CD4-positive, alpha-beta T cell treated with Interleukin-2 at 100 ng/mL for 4 hours (primary cell): ENCODE measurements at regions not wholly inside any gene's neighbourhood (a gene's known extent, or its start where the extent isn't known, plus 50 kb on each side); places are given as distances from the start of the nearest gene placed in this dataset.
"Not testable (repeated sequence)": the region's sequence is repeated elsewhere in the genome, so short reads cannot be mapped to it uniquely, and the experiment has no call there.

Experiments
- DNase-seq: peaks from one replicate; pipeline ENCODE4 v3.0.0-alpha.2; 2020; ENCODE audit warnings: low spot score

GRCh38 chr1:213417225-213417820 lies 366.3 kb downstream of the RPS6KC1 start:
- no peak for DNase-seq

- no peak for DNase-seq
Measured at GRCh38 chr1:213417846-213418245, 366.8 kb downstream of the RPS6KC1 start.

- no peak for DNase-seq
Measured at GRCh38 chr1:213418268-213419071, 367.4 kb downstream of the RPS6KC1 start.

GRCh38 chr1:213419401-213420030 lies 368.5 kb downstream of the RPS6KC1 start:
- no peak for DNase-seq

- DNase-seq, result not testable (repeated sequence)
Measured at GRCh38 chr1:213421178-213421577, 370.1 kb downstream of the RPS6KC1 start.

- no peak for DNase-seq
Measured at GRCh38 chr1:213423041-213423440, 372.0 kb downstream of the RPS6KC1 start.

- no peak for DNase-seq
Measured at GRCh38 chr1:213423605-213424004, 372.6 kb downstream of the RPS6KC1 start.

- no peak for DNase-seq
Measured at GRCh38 chr1:213425376-213426030, 374.5 kb downstream of the RPS6KC1 start.

- no peak for DNase-seq
Measured at GRCh38 chr1:213429642-213430041, 378.6 kb downstream of the RPS6KC1 start.

- DNase-seq, result no peak
Measured at GRCh38 chr1:213435715-213436114, 384.7 kb downstream of the RPS6KC1 start.

GRCh38 chr1:213438339-213438738 lies 387.3 kb downstream of the RPS6KC1 start:
- no peak for DNase-seq

- DNase-seq, result no peak
Measured at GRCh38 chr1:213439703-213440102, 388.7 kb downstream of the RPS6KC1 start.

GRCh38 chr1:213440766-213441165 lies 389.7 kb downstream of the RPS6KC1 start:
- no peak for DNase-seq

GRCh38 chr1:213443415-213443814 lies 392.4 kb downstream of the RPS6KC1 start:
- DNase-seq, result no peak

GRCh38 chr1:213444224-213444623 lies 393.2 kb downstream of the RPS6KC1 start:
- no peak for DNase-seq

GRCh38 chr1:213446496-213446895 lies 395.5 kb downstream of the RPS6KC1 start:
- DNase-seq, result no peak

- DNase-seq, result no peak
Measured at GRCh38 chr1:213448360-213448759, 397.3 kb downstream of the RPS6KC1 start.

- no peak for DNase-seq
Measured at GRCh38 chr1:213448776-213449175, 397.7 kb downstream of the RPS6KC1 start.

GRCh38 chr1:213452501-213452900 lies 401.5 kb downstream of the RPS6KC1 start:
- no peak for DNase-seq

GRCh38 chr1:213457186-213457585 lies 406.1 kb downstream of the RPS6KC1 start:
- DNase-seq, result no peak

- DNase-seq, result no peak
Measured at GRCh38 chr1:213457733-213458132, 406.7 kb downstream of the RPS6KC1 start.

- DNase-seq, result not testable (repeated sequence)
Measured at GRCh38 chr1:213462374-213462773, 411.3 kb downstream of the RPS6KC1 start.
